GM12873 (cell line): ENCODE measurements at regions not wholly inside any gene's neighbourhood (a gene's known extent, or its start where the extent isn't known, plus 50 kb on each side); places are given as distances from the start of the nearest gene placed in this dataset.

ENCODE experiments used
- TF ChIP-seq, protein P1 (sequence below): IDR thresholded peaks from 2 replicates; pipeline ENCODE4 v1.5.1; 2012; ENCODE audit warnings: low read depth, mild to moderate bottlenecking, moderate library complexity, low read length, control low read depth; ENCODE audit not compliant: insufficient read depth; ENCODE audit errors: missing control alignments

DNA sequence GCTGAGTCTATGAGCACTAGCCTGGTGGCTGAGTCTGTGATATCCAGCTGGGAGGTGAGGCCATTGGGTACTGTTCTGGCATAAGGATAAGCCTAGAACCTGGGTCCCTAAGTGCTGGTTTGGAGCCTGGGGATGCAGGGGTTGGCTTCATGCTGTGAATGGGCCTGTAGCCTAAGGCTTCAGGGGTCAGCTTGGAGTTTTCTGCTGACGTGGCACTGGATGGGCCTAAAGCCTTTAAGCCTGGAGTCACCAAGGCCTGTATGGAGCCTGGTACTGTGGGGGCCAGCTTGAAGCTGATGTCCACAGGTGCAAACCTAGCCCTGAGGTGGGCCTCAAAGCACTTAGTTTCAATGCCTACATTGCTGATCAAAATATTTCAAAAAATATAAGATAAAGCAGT is 979.6 kb upstream of the POU3F4 start:
- TF ChIP-seq, protein P1, sequence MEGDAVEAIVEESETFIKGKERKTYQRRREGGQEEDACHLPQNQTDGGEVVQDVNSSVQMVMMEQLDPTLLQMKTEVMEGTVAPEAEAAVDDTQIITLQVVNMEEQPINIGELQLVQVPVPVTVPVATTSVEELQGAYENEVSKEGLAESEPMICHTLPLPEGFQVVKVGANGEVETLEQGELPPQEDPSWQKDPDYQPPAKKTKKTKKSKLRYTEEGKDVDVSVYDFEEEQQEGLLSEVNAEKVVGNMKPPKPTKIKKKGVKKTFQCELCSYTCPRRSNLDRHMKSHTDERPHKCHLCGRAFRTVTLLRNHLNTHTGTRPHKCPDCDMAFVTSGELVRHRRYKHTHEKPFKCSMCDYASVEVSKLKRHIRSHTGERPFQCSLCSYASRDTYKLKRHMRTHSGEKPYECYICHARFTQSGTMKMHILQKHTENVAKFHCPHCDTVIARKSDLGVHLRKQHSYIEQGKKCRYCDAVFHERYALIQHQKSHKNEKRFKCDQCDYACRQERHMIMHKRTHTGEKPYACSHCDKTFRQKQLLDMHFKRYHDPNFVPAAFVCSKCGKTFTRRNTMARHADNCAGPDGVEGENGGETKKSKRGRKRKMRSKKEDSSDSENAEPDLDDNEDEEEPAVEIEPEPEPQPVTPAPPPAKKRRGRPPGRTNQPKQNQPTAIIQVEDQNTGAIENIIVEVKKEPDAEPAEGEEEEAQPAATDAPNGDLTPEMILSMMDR: no peak

GRCh38 chrX:82534086-82534597 is 973.9 kb upstream of the POU3F4 start:
- TF ChIP-seq, protein P1: no peak

DNA sequence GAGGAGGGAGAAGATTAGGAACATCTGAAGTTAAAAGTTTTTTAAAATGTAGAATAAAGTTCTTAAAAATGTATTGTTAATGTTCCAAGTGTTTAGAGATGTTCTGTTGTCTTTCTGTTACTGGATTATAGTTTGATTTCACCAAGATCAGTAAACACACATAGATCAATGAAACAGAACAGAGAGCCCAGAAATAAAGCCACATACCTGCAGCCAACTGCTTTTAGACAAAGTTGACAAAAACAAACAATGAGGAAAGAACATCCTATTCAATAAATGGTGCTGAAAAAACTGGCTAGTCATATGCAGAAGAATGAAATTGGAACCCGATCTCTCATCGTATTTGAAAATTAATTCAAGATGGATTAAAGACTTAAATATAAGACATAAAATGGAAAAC is 966.3 kb upstream of the POU3F4 start:
- TF ChIP-seq, protein P1: no peak

DNA sequence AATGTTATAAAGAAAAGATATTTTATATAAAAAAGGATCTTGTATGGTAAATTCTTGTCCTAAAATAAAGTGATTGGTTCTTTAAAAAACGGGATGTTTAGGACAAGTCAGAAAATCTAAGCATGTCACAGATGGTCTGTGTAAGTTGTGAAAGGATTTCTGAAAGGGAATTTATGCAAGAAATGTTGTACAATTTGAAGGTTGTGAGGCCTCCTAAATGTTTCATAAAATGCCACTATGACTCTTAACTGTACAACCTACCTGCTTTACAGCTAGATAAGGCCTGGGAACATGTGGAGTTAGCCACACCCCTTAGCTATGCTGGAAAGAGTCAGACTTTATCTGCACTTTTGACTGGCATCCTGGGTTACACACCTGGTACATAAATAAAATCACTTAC is 951.5 kb upstream of the POU3F4 start:
- TF ChIP-seq, protein P1: no peak

DNA sequence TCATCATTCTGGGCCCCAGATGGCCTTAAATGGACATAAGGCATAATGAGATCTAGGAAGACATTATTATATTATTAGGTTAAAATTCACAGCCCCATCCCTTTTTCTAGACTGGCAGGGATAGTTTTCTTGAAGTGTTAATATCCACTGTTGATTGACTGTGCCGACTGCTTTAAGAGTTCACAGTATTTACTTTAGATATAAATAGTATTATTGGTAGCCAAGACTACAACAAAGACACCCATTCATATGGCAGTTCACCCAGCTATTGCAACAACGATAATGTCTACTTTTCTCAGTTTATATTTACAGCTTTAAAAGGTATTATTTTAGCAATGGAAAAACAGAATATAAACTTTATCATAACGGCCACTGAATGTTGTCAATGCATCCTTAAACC is 922.2 kb upstream of the POU3F4 start:
- TF ChIP-seq, protein P1: no peak

GRCh38 chrX:82589410-82589809 is 918.7 kb upstream of the POU3F4 start:
- TF ChIP-seq, protein P1: no peak

GRCh38 chrX:82591421-82591820 is 916.7 kb upstream of the POU3F4 start:
- TF ChIP-seq, protein P1: no peak

- TF ChIP-seq, protein P1: no peak
Observed at GRCh38 chrX:82626978-82627377, 881.1 kb upstream of the POU3F4 start.
